Breast epithelium (tissue), 3 donors: ENCODE measurements at regions not wholly inside any gene's neighbourhood (a gene's known extent, or its start where the extent isn't known, plus 50 kb on each side); places are given as distances from the start of the nearest gene placed in this dataset.

Experiments
- CTCF ChIP-seq, 3 donors: fragments of 450-650 bp; IDR thresholded peaks; one replicate each; pipeline ENCODE4 v1.5.1; 2016 to 2017; ENCODE audit warnings: antibody characterized with exemption in 3 of 3, mild to moderate bottlenecking in 3 of 3, moderate library complexity in 3 of 3
- POLR2A ChIP-seq: fragments of 450-650 bp; IDR thresholded peaks from one replicate; pipeline ENCODE4 v1.6.1; 2016; ENCODE audit warnings: antibody characterized with exemption, mild to moderate bottlenecking, moderate library complexity
- POLR2AphosphoS5 ChIP-seq, 3 donors: sonication (generic); formaldehyde crosslinking; IDR thresholded peaks; one replicate each; pipeline ENCODE4 v1.6.1; 2017; ENCODE audit warnings: antibody characterized with exemption in 3 of 3

GRCh38 chr20:60210779-60211617, 252.8 kb downstream of the CDH26 start:
- TF ChIP-seq CTCF (IDR thresholded peaks at IDR 0.05), result peak; percentile 37 to 89 (median 84)
- no peak for TF ChIP-seq POLR2A
- TF ChIP-seq POLR2AphosphoS5 (IDR thresholded peaks at IDR 0.05), result no peak
